H1 (cell line): ENCODE measurements at regions not wholly inside any gene's neighbourhood (a gene's known extent, or its start where the extent isn't known, plus 50 kb on each side); places are given as distances from the start of the nearest gene placed in this dataset.

ENCODE experiments used
- CTCF ChIA-PET: fragments of 300-600 bp; sonication (Branson Sonifier 250); formaldehyde crosslinking; loops from one replicate; lab custom pipeline; 2021; ENCODE audit not compliant: partially characterized antibody; lab: Charles Lee
- POLR2A ChIA-PET: fragments of 300-600 bp; sonication (Branson Sonifier 250); formaldehyde crosslinking; loops from one replicate; lab custom pipeline; 2021; ENCODE audit warnings: inconsistent platforms; ENCODE audit not compliant: partially characterized antibody; lab: Charles Lee
- DNase-seq, 2 experiments: peaks; one replicate each; pipeline versions ENCODE4 v3.0.0 to v3.0.0-alpha.2; 2010 to 2022; ENCODE audit warnings: low spot score in 2 of 2, low read depth in 1 of 2, mixed read lengths in 1 of 2
- FAIRE-seq: peaks from 2 replicates; lab custom pipeline; 2011; peaks lifted over from hg19 to GRCh38; lab: Jason Lieb, UNC
- H2AFZ ChIP-seq: 2 replicates; pipeline ENCODE4 v1.8.1; 2012; ENCODE audit warnings: low read length, inconsistent platforms
- H2AK5ac ChIP-seq: 2 replicates; pipeline ENCODE4 v1.6.1; 2013; ENCODE audit warnings: low read depth, low read length
- H2BK120ac ChIP-seq: replicated peaks from 2 replicates; pipeline ENCODE3; 2013; ENCODE audit warnings: low read depth, low read length, inconsistent platforms
- H2BK12ac ChIP-seq: 2 replicates; pipeline ENCODE4 v1.6.1; 2013; ENCODE audit warnings: low read depth, low read length
- H2BK15ac ChIP-seq: 2 replicates; pipeline ENCODE4 v1.6.1; 2013; ENCODE audit warnings: low read length
- H2BK20ac ChIP-seq: 2 replicates; pipeline ENCODE4 v1.6.1; 2013; ENCODE audit warnings: low read length
- H2BK5ac ChIP-seq: 2 replicates; pipeline ENCODE4 v1.6.1; 2013; ENCODE audit warnings: low read depth, low read length
- H3K14ac ChIP-seq: 2 replicates; pipeline ENCODE4 v1.6.1; 2013; ENCODE audit warnings: inconsistent platforms; ENCODE audit not compliant: insufficient read length
- H3K18ac ChIP-seq: 2 replicates; pipeline ENCODE4 v1.6.1; 2013; ENCODE audit warnings: low read length; ENCODE audit errors: extremely low read depth
- H3K23ac ChIP-seq: 2 replicates; pipeline ENCODE4 v1.6.1; 2013; ENCODE audit warnings: inconsistent platforms; ENCODE audit not compliant: insufficient read length
- H3K23me2 ChIP-seq: 2 replicates; pipeline ENCODE4 v1.6.1; 2013; ENCODE audit warnings: low read depth, low read length
- H3K27ac ChIP-seq: 2 replicates; pipeline ENCODE4 v1.6.1; 2011; ENCODE audit warnings: low read depth, low read length, inconsistent platforms
- H3K27me3 ChIP-seq, 4 experiments: replicated peaks in 1 of 4; 1 replicate in 1 of 4; 2 replicates in 3 of 4; pipeline versions ENCODE4 v1.6.1 to v1.8.1; 2011 to 2013; ENCODE audit warnings: low read length in 3 of 4, mild to moderate bottlenecking in 3 of 4, inconsistent platforms in 2 of 4, mixed read lengths in 2 of 4, moderate library complexity in 1 of 4; ENCODE audit not compliant: control insufficient read depth in 3 of 4, insufficient read depth in 3 of 4; ENCODE audit errors: extremely low read depth in 1 of 4
- H3K36me3 ChIP-seq, 4 experiments: 2 replicates each; pipeline versions ENCODE4 v1.6.1 to v1.8.1; 2011 to 2013; ENCODE audit warnings: mild to moderate bottlenecking in 4 of 4, low read length in 3 of 4, moderate library complexity in 2 of 4, control low read depth in 1 of 4, inconsistent platforms in 1 of 4; ENCODE audit not compliant: insufficient read depth in 4 of 4, control insufficient read depth in 2 of 4
- H3K4ac ChIP-seq: replicated peaks from 2 replicates; pipeline ENCODE3; 2013; ENCODE audit warnings: low read length, low read depth, mixed read lengths, inconsistent platforms; ENCODE audit not compliant: insufficient read length
- H3K4me1 ChIP-seq, 4 experiments: replicated peaks in 1 of 4; 1 replicate in 1 of 4; 2 replicates in 3 of 4; pipeline versions ENCODE4 v1.6.1 to v1.8.1; 2011 to 2013; ENCODE audit warnings: low read length in 3 of 4, inconsistent platforms in 2 of 4, mixed read lengths in 1 of 4; ENCODE audit not compliant: insufficient read depth in 4 of 4, control insufficient read depth in 3 of 4
- H3K4me2 ChIP-seq, 2 experiments: 2 replicates each; pipeline versions ENCODE4 v1.6.1 to v1.8.1; 2011 to 2013; ENCODE audit warnings: low read depth in 2 of 2, low read length in 2 of 2, control low read depth in 1 of 2, inconsistent platforms in 1 of 2, mild to moderate bottlenecking in 1 of 2; ENCODE audit not compliant: insufficient read depth in 1 of 2
- H3K4me3 ChIP-seq, 4 experiments: fragments of 200-600, 300-600 bp in 1 of 4; sonication (generic), shearing (Covaris generic), sonication (Bioruptor Twin) in 1 of 4; 2 replicates each; pipeline versions ENCODE4 v1.5.1 to v1.8.1; 2011 to 2016; ENCODE audit warnings: low read length in 4 of 4, low read depth in 3 of 4, control low read depth in 2 of 4, inconsistent platforms in 2 of 4, mild to moderate bottlenecking in 2 of 4, mixed read lengths in 1 of 4, moderate library complexity in 1 of 4; ENCODE audit not compliant: insufficient read depth in 2 of 4; ENCODE audit errors: extremely low read depth in 1 of 4
- H3K56ac ChIP-seq: replicated peaks from 2 replicates; pipeline ENCODE3; 2013; ENCODE audit warnings: low read depth, mild to moderate bottlenecking, mixed read lengths, low read length, inconsistent platforms; ENCODE audit not compliant: insufficient read length
- H3K79me1 ChIP-seq: 2 replicates; pipeline ENCODE4 v1.6.1; 2013; ENCODE audit warnings: low read depth, low read length, control low read depth
- H3K79me2 ChIP-seq, 2 experiments: 2 replicates each; pipeline versions ENCODE4 v1.6.1 to v1.8.1; 2012 to 2013; ENCODE audit warnings: low read length in 2 of 2, mild to moderate bottlenecking in 2 of 2, inconsistent platforms in 1 of 2; ENCODE audit not compliant: insufficient read depth in 2 of 2, control insufficient read depth in 1 of 2
- H3K9ac ChIP-seq, 4 experiments: replicated peaks in 1 of 4; 1 replicate in 1 of 4; 2 replicates in 3 of 4; pipeline versions ENCODE4 v1.6.1 to v1.8.1; 2011 to 2013; ENCODE audit warnings: low read depth in 3 of 4, low read length in 3 of 4, control low read depth in 2 of 4, mild to moderate bottlenecking in 2 of 4, moderate library complexity in 2 of 4, inconsistent platforms in 1 of 4; ENCODE audit errors: extremely low read depth in 1 of 4
- H3K9me3 ChIP-seq, 2 experiments: 2 replicates each; pipeline versions ENCODE4 v1.6.1 to v1.8.1; 2012 to 2013; ENCODE audit warnings: mild to moderate bottlenecking in 2 of 2, moderate library complexity in 2 of 2, control low read depth in 1 of 2, inconsistent platforms in 1 of 2, low read depth in 1 of 2, low read length in 1 of 2, mixed read lengths in 1 of 2; ENCODE audit not compliant: insufficient read depth in 2 of 2
- H4K20me1 ChIP-seq, 2 experiments: replicated peaks in 1 of 2; 2 replicates each; pipeline versions ENCODE3 to v1.8.1; 2011 to 2013; ENCODE audit warnings: inconsistent platforms in 2 of 2, low read length in 2 of 2, mild to moderate bottlenecking in 1 of 2; ENCODE audit not compliant: insufficient read depth in 2 of 2, control insufficient read depth in 1 of 2
- H4K5ac ChIP-seq: 2 replicates; pipeline ENCODE4 v1.6.1; 2013; ENCODE audit warnings: low read length, low read depth, mixed read lengths, inconsistent platforms; ENCODE audit not compliant: insufficient read length
- H4K8ac ChIP-seq: 2 replicates; pipeline ENCODE4 v1.8.0; 2013; ENCODE audit warnings: mild to moderate bottlenecking, moderate library complexity, low read length, inconsistent platforms; ENCODE audit not compliant: insufficient read depth; ENCODE audit errors: extremely low read depth
- H4K91ac ChIP-seq: replicated peaks from 2 replicates; pipeline ENCODE3; 2013; ENCODE audit warnings: low read length, mixed read lengths, inconsistent platforms; ENCODE audit not compliant: insufficient read length
- CHD1 ChIP-seq: IDR thresholded peaks from 2 replicates; pipeline ENCODE4 v1.6.1; 2012; ENCODE audit warnings: low read depth, low read length, improper control_type of control experiment
- CHD2 ChIP-seq: IDR thresholded peaks from 2 replicates; pipeline ENCODE4 v1.6.1; 2012; ENCODE audit warnings: low read length, improper control_type of control experiment
- GABPA ChIP-seq: IDR thresholded peaks from 2 replicates; pipeline ENCODE4 v1.6.1; 2011; ENCODE audit warnings: mild to moderate bottlenecking, low read length, moderate library complexity, borderline replicate concordance; ENCODE audit not compliant: insufficient read depth
- JUN ChIP-seq: IDR thresholded peaks from 2 replicates; pipeline ENCODE4 v1.6.1; 2011; ENCODE audit warnings: low read depth, mild to moderate bottlenecking, improper control_type of control experiment, low read length
- KDM5A ChIP-seq: fragments of 200-600 bp; IDR thresholded peaks from 2 replicates; pipeline ENCODE4 v1.7.1; 2012; ENCODE audit warnings: mild to moderate bottlenecking, low read length, inconsistent platforms, mixed read lengths
- PHF8 ChIP-seq: fragments of 200-600 bp; sonication (generic); conservative IDR thresholded peaks from 2 replicates; pipeline ENCODE4 v1.7.1; 2012; ENCODE audit warnings: low read depth, mild to moderate bottlenecking, inconsistent platforms, low read length, moderate library complexity
- RAD21 ChIP-seq, 2 experiments: IDR thresholded peaks in 1 of 2; conservative IDR thresholded peaks in 1 of 2; 2 replicates each; pipeline ENCODE4 v1.6.1; 2011; ENCODE audit warnings: low read depth in 2 of 2, low read length in 2 of 2, improper control_type of control experiment in 1 of 2, inconsistent platforms in 1 of 2, mild to moderate bottlenecking in 1 of 2, moderate library complexity in 1 of 2
- RBBP5 ChIP-seq: IDR thresholded peaks from 2 replicates; pipeline ENCODE4 v1.7.1; 2012; ENCODE audit warnings: low read depth, mild to moderate bottlenecking, inconsistent platforms, low read length, moderate library complexity, borderline replicate concordance
- SP2 ChIP-seq: IDR thresholded peaks from 2 replicates; pipeline ENCODE4 v1.6.1; 2012; ENCODE audit warnings: mild to moderate bottlenecking, low read length, inconsistent platforms
- SRF ChIP-seq: IDR thresholded peaks from 2 replicates; pipeline ENCODE4 v1.6.1; 2011; ENCODE audit warnings: mild to moderate bottlenecking, low read depth, low read length, moderate library complexity
- YY1 ChIP-seq: IDR thresholded peaks from 2 replicates; pipeline ENCODE4 v1.6.1; 2011; ENCODE audit warnings: low read depth, mild to moderate bottlenecking, low read length
- ZNF274 ChIP-seq: IDR thresholded peaks from 2 replicates; pipeline ENCODE4 v1.7.0; 2012; ENCODE audit warnings: low read length, borderline replicate concordance; ENCODE audit errors: extremely low read depth
- WGBS, 2 experiments: shearing (Covaris generic) in 1 of 2; methylation state at CpG; one replicate each; pipeline versions ENCODE4 v1.1.6 to v1.1.7; 2013 to 2015; ENCODE audit warnings: low lambda C conversion rate in 2 of 2, mixed read lengths in 2 of 2, inconsistent platforms in 1 of 2, low coverage in 1 of 2, missing lambda C conversion rate in 1 of 2; ENCODE audit not compliant: insufficient replicate concordance in 2 of 2, insufficient coverage in 1 of 2, insufficient read length in 1 of 2; ENCODE audit errors: extremely low coverage in 1 of 2, missing lambda C conversion rate in 1 of 2; 5-methylcytosine and 5-hydroxymethylcytosine counted together

DNA sequence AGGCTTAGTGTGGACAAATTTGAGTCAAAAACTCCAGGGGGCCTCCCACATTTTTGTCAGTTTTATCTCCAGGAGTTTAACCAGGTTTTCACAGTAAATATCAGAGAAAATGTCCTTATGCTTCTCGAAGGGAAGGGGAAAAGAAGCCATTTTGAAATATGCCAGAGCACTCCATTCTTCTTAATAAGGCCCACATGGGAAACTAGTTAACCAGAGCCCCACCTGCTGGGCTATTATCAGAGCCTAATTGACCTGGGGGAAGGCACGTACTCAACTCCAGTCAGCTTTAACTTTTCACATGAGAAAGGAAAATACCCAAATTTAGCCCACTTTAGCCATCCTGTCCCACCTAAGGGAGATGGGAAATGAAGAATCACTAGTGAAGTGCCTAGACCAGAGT lies 296.3 kb downstream of the PTBP2 start:
- DNase-seq (peak in 1 of 2 experiments; percentile 9), FAIRE-seq (no peak)
- Histone ChIP-seq H3K23me2 (no peaks in the 10 kb centered on the region), H3K18ac (no peak overlapping the region), H3K23ac (no peak overlapping the region), H3K4ac (peak overlapping the region; percentile 46), H3K79me1 (no peaks in the 10 kb centered on the region), H2BK20ac (no peak overlapping the region), H4K8ac (no peak overlapping the region), H2AK5ac (no peak overlapping the region), H4K5ac (no peak overlapping the region), H2BK5ac (no peak overlapping the region), H3K56ac (no peak overlapping the region), H2AFZ (peak overlapping the region; percentile 96), H2BK12ac (no peak overlapping the region), H3K79me2 (no peaks in the 10 kb centered on the region), H3K4me3 (no peak overlapping the region), H3K14ac (no peak overlapping the region), H3K4me1 (0 out of 7 replicates have a peak, but pooled peaks cover 0 to 2% (median 0%) of the 10 kb centered on the region in 4 experiments), H3K36me3 (no peaks in the 10 kb centered on the region), H2BK15ac (no peak overlapping the region), H4K91ac (no peak overlapping the region), H3K9me3 (no peaks in the 10 kb centered on the region), H3K9ac (no peak overlapping the region), H3K27ac (no peak overlapping the region), H3K4me2 (no peak overlapping the region), H2BK120ac (peak overlapping the region; percentile 36), H3K27me3 (no peaks in the 10 kb centered on the region), H4K20me1 (no peaks in the 10 kb centered on the region)
- ChIA-PET POLR2A (no interaction called here), CTCF (interaction anchor here (1.2 to 1.4 kb wide), 3 partner anchors 9 to 32 kb away, joined by 3 to 6 read pairs (median 5); no protein-coding TSS in a partner anchor)
- 60% methylated on average over 2 of the region's 2 CpGs; no CpG with 5 or more reads in 1 of the 2 experiments for whole genome bisulfite sequencing, 2 experiments
- no peak for TF ChIP-seq SRF
- no peak for TF ChIP-seq GABPA
- no peak for TF ChIP-seq CHD1
- TF ChIP-seq JUN = no peak
- peak in 1 of 2 experiments; percentile 28; a peak in 1 of 4 replicates for TF ChIP-seq RAD21 (IDR thresholded peaks at IDR 0.05 in 1 of 2, conservative IDR thresholded peaks at IDR 0.05 in 1 of 2; ENCODE audit: low read depth in 2 of 2, low read length in 2 of 2)
- TF ChIP-seq ZNF274 = no peak
- TF ChIP-seq CHD2 = no peak
- no peak for TF ChIP-seq PHF8
- TF ChIP-seq RBBP5 = no peak
- no peak for TF ChIP-seq SP2
- TF ChIP-seq KDM5A = no peak
- TF ChIP-seq YY1 = peak; percentile 83; the same call in 1 of the 2 replicates
